ENCODE measurements at regions not wholly inside any gene's neighbourhood (a gene's known extent, or its start where the extent isn't known, plus 50 kb on each side); places are given as distances from the start of the nearest gene placed in this dataset.

- H3K27ac ChIP-seq (ENCODE audit: low read depth, low read length) = no peak overlapping the region
- no peak overlapping the region for H3K4me3 ChIP-seq (ENCODE audit: insufficient read depth, low read depth, low read length)
- H3K9ac ChIP-seq (ENCODE audit: low read length) = no peak overlapping the region
- H3K36me3 ChIP-seq (ENCODE audit: insufficient read depth, low read length) = no peaks in the 10 kb centered on the region
- peaks cover 14% of the 10 kb centered on the region for H3K4me1 ChIP-seq (ENCODE audit: insufficient read depth, low read length)
- no peak for DNase-seq (ENCODE audit: low read depth)
- Mint-ChIP-seq H3K4me1 (ENCODE audit: low read depth, unreplicated experiment) (peaks cover 24% of the 10 kb centered on the region), H3K4me3 (ENCODE audit: unreplicated experiment) (no peak overlapping the region), H3K27ac (ENCODE audit: unreplicated experiment) (no peak overlapping the region), H3K36me3 (ENCODE audit: low read depth, unreplicated experiment) (peaks cover 5% of the 10 kb centered on the region), H3K9me3 (ENCODE audit: unreplicated experiment) (no peaks in the 10 kb centered on the region), H3K27me3 (ENCODE audit: low read depth, unreplicated experiment) (no peaks in the 10 kb centered on the region)
- no peak for TF ChIP-seq CTCF (IDR thresholded peaks at IDR 0.05; ENCODE audit: insufficient read depth, low read depth, low read length)
- no peak for TF ChIP-seq EZH2 (IDR thresholded peaks at IDR 0.05; ENCODE audit: insufficient read depth, low read length)
- H3K79me2 ChIP-seq (ENCODE audit: insufficient read depth, low read length) = no peaks in the 10 kb centered on the region
- no peak overlapping the region for H2AFZ ChIP-seq (ENCODE audit: low read depth, low read length)
- FAIRE-seq = no peak
- H3K9me3 ChIP-seq (ENCODE audit: insufficient read depth, low read depth, low read length) = no peaks in the 10 kb centered on the region
- no peak overlapping the region for H3K4me2 ChIP-seq (ENCODE audit: low read length)
- H4K20me1 ChIP-seq (ENCODE audit: insufficient read depth, low read length) = no peaks in the 10 kb centered on the region
- H3K27me3 ChIP-seq (ENCODE audit: insufficient read depth, low read length) = no peaks in the 10 kb centered on the region
These were observed 74.8 kb downstream of the RIN2 start for GRCh38 chr20:19832875-19833274.

DNA sequence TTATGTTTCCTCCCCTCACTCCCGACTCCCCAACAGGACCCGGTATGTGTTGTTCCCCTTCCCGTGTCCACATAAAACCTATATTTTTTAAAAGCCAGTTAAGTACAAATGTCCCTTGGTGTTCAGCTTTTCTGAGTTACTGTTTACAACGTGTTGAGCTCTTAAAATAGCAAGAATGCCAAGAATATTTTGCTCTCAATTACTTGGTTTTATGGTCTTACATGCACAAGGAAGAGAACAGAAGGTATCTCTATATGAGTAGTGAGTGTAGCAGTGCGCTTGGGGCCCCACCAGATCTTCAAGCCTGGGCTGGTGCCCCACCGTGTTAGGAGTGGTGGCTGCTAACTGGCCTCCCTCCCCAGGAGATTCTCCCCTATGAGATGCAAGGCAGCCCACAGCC lies 75.3 kb downstream of the RIN2 start:
- Histone ChIP-seq H3K4me3 (ENCODE audit: insufficient read depth, low read depth, low read length) (no peak overlapping the region), H3K79me2 (ENCODE audit: insufficient read depth, low read length) (no peaks in the 10 kb centered on the region), H3K9ac (ENCODE audit: low read length) (no peak overlapping the region), H4K20me1 (ENCODE audit: insufficient read depth, low read length) (no peaks in the 10 kb centered on the region), H2AFZ (ENCODE audit: low read depth, low read length) (no peak overlapping the region), H3K4me2 (ENCODE audit: low read length) (no peak overlapping the region), H3K36me3 (ENCODE audit: insufficient read depth, low read length) (no peaks in the 10 kb centered on the region), H3K4me1 (ENCODE audit: insufficient read depth, low read length) (peaks cover 8% of the 10 kb centered on the region), H3K27me3 (ENCODE audit: insufficient read depth, low read length) (no peaks in the 10 kb centered on the region), H3K27ac (ENCODE audit: low read depth, low read length) (no peak overlapping the region), H3K9me3 (ENCODE audit: insufficient read depth, low read depth, low read length) (no peaks in the 10 kb centered on the region)
- Mint-ChIP-seq H3K4me1 (ENCODE audit: low read depth, unreplicated experiment) (peaks cover 19% of the 10 kb centered on the region), H3K36me3 (ENCODE audit: low read depth, unreplicated experiment) (peaks cover 5% of the 10 kb centered on the region), H3K9me3 (ENCODE audit: unreplicated experiment) (no peaks in the 10 kb centered on the region), H3K27me3 (ENCODE audit: low read depth, unreplicated experiment) (no peaks in the 10 kb centered on the region), H3K27ac (ENCODE audit: unreplicated experiment) (no peak overlapping the region), H3K4me3 (ENCODE audit: unreplicated experiment) (no peak overlapping the region)
- TF ChIP-seq EZH2 (IDR thresholded peaks at IDR 0.05; ENCODE audit: insufficient read depth, low read length) = no peak
- TF ChIP-seq CTCF (IDR thresholded peaks at IDR 0.05; ENCODE audit: insufficient read depth, low read depth, low read length) = no peak
- no peak for DNase-seq (ENCODE audit: low read depth)
- no peak for FAIRE-seq

DNA sequence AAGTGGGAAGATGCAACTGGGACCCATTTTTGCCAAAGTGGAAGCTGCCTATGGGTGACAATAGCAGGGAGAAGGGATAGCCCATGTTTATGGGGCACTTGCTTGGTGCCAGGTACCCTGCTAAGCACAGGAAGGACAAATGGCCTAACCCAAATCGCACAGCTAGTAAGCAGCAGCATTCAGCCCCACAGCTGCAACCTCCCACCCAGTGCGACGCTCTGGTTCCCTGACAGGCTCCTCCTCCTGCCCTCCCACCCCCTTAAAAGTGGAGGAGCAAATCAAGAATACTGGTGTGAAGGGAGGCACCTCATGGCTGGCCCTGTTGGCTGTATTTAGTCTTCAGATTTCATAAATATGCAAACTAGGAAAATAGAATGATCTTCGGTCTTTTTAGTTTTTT lies 76.2 kb downstream of the RIN2 start:
- Histone ChIP-seq H3K4me1 (ENCODE audit: insufficient read depth, low read length) (peaks cover 4% of the 10 kb centered on the region), H2AFZ (ENCODE audit: low read depth, low read length) (no peak overlapping the region), H3K79me2 (ENCODE audit: insufficient read depth, low read length) (no peaks in the 10 kb centered on the region), H3K27ac (ENCODE audit: low read depth, low read length) (no peak overlapping the region), H3K9ac (ENCODE audit: low read length) (no peak overlapping the region), H3K27me3 (ENCODE audit: insufficient read depth, low read length) (no peaks in the 10 kb centered on the region), H3K4me3 (ENCODE audit: insufficient read depth, low read depth, low read length) (no peak overlapping the region), H3K4me2 (ENCODE audit: low read length) (no peak overlapping the region), H4K20me1 (ENCODE audit: insufficient read depth, low read length) (no peaks in the 10 kb centered on the region), H3K36me3 (ENCODE audit: insufficient read depth, low read length) (no peaks in the 10 kb centered on the region), H3K9me3 (ENCODE audit: insufficient read depth, low read depth, low read length) (no peaks in the 10 kb centered on the region)
- Mint-ChIP-seq H3K27ac (ENCODE audit: unreplicated experiment) (no peak overlapping the region), H3K27me3 (ENCODE audit: low read depth, unreplicated experiment) (no peaks in the 10 kb centered on the region), H3K36me3 (ENCODE audit: low read depth, unreplicated experiment) (peaks cover 9% of the 10 kb centered on the region), H3K9me3 (ENCODE audit: unreplicated experiment) (no peaks in the 10 kb centered on the region), H3K4me1 (ENCODE audit: low read depth, unreplicated experiment) (peaks cover 18% of the 10 kb centered on the region), H3K4me3 (ENCODE audit: unreplicated experiment) (no peak overlapping the region)
- no peak for DNase-seq (ENCODE audit: low read depth)
- no peak for TF ChIP-seq EZH2 (IDR thresholded peaks at IDR 0.05; ENCODE audit: insufficient read depth, low read length)
- TF ChIP-seq CTCF (IDR thresholded peaks at IDR 0.05; ENCODE audit: insufficient read depth, low read depth, low read length) = no peak
- no peak for FAIRE-seq
